Activated CD4-positive, alpha-beta T cell treated with anti-CD3 and anti-CD28 coated beads, Interleukin-2, amount 10 ng/mL, durations not matched to agents 24 days and 14 days (primary cell): ENCODE measurements at regions not wholly inside any gene's neighbourhood (a gene's known extent, or its start where the extent isn't known, plus 50 kb on each side); places are given as distances from the start of the nearest gene placed in this dataset.

Source experiments
- DNase-seq: peaks from one replicate; pipeline ENCODE4 v3.0.0; 2022
- H3K27ac Mint-ChIP-seq: one replicate; pipeline ENCODE4 v1.8.0; 2022; ENCODE audit warnings: mild to moderate bottlenecking, mixed read lengths
- H3K27me3 Mint-ChIP-seq: one replicate; pipeline ENCODE4 v1.8.0; 2022; ENCODE audit warnings: mixed read lengths
- H3K36me3 Mint-ChIP-seq: one replicate; pipeline ENCODE4 v1.8.0; 2022; ENCODE audit warnings: low read depth, mild to moderate bottlenecking, mixed read lengths
- H3K4me1 Mint-ChIP-seq: one replicate; pipeline ENCODE4 v1.8.0; 2021; ENCODE audit warnings: mixed read lengths
- H3K4me3 Mint-ChIP-seq: one replicate; pipeline ENCODE4 v1.8.0; 2022; ENCODE audit warnings: mild to moderate bottlenecking, moderate library complexity, mixed read lengths
- H3K9me3 Mint-ChIP-seq: one replicate; pipeline ENCODE4 v1.8.0; 2021; ENCODE audit warnings: mixed read lengths
- intact Hi-C: fragments of 100-400 bp; cut with micrococcal nuclease; formaldehyde crosslinking; loops from one replicate; pipeline ENCODE4 v1.15.1; 2023

DNA sequence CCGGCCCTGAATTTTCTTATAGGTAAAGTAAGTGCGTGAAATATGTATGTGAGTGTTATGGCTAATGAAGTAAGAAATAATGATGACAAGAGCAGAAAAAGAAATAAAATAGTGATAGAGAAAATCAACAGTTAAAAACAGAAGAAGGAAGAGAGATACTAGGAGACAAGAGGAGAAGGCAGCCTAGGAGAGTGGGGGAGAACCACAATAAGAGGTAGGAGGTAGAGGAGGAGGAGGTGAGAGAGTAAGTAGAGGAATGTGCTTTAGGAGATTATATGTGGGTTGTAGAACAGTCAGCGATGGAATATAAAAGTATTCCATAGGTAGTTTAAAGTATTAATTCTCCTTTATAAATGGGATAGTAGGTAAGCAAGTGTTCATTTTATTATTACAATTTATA lies 861.5 kb upstream of the B3GALT2 start:
- peaks cover 8% of the 10 kb centered on the region for H3K9me3 Mint-ChIP-seq
- no peak overlapping the region for H3K27ac Mint-ChIP-seq
- H3K4me3 Mint-ChIP-seq: no peak overlapping the region
- intact Hi-C loops: no loop called here
- H3K36me3 Mint-ChIP-seq: peaks cover 1% of the 10 kb centered on the region
- DNase-seq: no peak
- no peaks in the 10 kb centered on the region for H3K27me3 Mint-ChIP-seq
- peaks cover 18% of the 10 kb centered on the region for H3K4me1 Mint-ChIP-seq

GRCh38 chr1:194047206-194047605 lies 860.8 kb upstream of the B3GALT2 start:
- peaks cover 11% of the 10 kb centered on the region for H3K4me1 Mint-ChIP-seq
- H3K9me3 Mint-ChIP-seq: peaks cover 8% of the 10 kb centered on the region
- no peak for DNase-seq
- H3K27me3 Mint-ChIP-seq: no peaks in the 10 kb centered on the region
- no peak overlapping the region for H3K27ac Mint-ChIP-seq
- H3K4me3 Mint-ChIP-seq: no peak overlapping the region
- H3K36me3 Mint-ChIP-seq: peaks cover 1% of the 10 kb centered on the region
- intact Hi-C loops: no loop called here

- Mint-ChIP-seq H3K27ac (no peak overlapping the region), H3K4me1 (peaks cover 4% of the 10 kb centered on the region), H3K9me3 (peaks cover 8% of the 10 kb centered on the region), H3K27me3 (no peaks in the 10 kb centered on the region), H3K4me3 (no peak overlapping the region), H3K36me3 (peaks cover 1% of the 10 kb centered on the region)
- intact Hi-C loops: no loop called here
- DNase-seq: no peak
Measured at GRCh38 chr1:194045416-194045815, 859.0 kb upstream of the B3GALT2 start.

- Mint-ChIP-seq H3K36me3 (peaks cover 1% of the 10 kb centered on the region), H3K27ac (no peak overlapping the region), H3K4me3 (no peak overlapping the region), H3K4me1 (peaks cover 4% of the 10 kb centered on the region), H3K27me3 (no peaks in the 10 kb centered on the region), H3K9me3 (peaks cover 8% of the 10 kb centered on the region)
- DNase-seq: no peak
- intact Hi-C loops: no loop called here
Measured at GRCh38 chr1:194044892-194045291, 858.5 kb upstream of the B3GALT2 start.

DNA sequence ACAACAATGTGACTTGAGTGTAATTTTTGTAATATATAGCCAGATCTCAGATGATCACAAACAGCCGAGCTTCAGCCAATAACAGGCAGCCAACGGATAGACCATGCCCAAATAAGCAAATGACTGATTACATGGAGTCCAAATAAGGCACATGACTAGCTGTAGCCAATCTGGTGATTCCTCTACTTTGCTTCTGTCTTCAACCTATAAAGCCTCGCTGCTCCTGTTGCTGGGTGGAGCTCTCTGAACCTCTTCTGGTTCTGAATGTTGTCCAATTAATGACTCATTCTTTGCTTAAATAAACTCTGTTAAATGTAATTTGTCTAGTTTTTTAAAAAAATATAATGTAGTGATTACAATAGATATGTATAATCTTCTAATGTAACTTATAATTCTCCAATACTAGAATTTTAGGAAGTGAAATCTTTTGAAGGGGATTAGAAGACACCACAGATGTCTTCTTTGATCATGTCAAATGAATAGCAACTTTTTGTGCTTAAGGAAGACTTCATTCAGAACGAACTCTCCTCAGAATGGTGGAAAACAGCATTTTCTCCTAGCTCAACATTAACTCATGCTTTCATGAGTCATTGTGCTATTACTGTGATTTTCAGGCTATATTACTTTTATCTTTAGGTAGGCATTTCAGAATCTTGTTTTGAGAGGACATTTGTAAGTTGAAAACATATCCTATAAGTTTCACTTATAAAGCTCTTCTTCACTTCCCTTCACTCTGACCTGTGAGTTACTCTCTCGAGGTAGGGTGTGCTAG lies 857.8 kb upstream of the B3GALT2 start:
- Mint-ChIP-seq H3K9me3 (peaks cover 8% of the 10 kb centered on the region), H3K4me3 (no peak overlapping the region)

GRCh38 chr1:194042736-194043135 lies 856.3 kb upstream of the B3GALT2 start:
- H3K4me3 Mint-ChIP-seq: no peak overlapping the region

More for the DNA sequence above, 857.8 kb upstream of the B3GALT2 start:
- H3K4me1 Mint-ChIP-seq: peaks cover 9% of the 10 kb centered on the region
- intact Hi-C loops: no loop called here
- DNase-seq: no peak
- H3K27me3 Mint-ChIP-seq: no peaks in the 10 kb centered on the region
- H3K36me3 Mint-ChIP-seq: peaks cover 1% of the 10 kb centered on the region
- H3K27ac Mint-ChIP-seq: no peak overlapping the region

GRCh38 chr1:194040496-194040895 lies 854.1 kb upstream of the B3GALT2 start:
- Mint-ChIP-seq H3K27ac (no peak overlapping the region), H3K4me1 (peaks cover 7% of the 10 kb centered on the region), H3K4me3 (no peak overlapping the region), H3K9me3 (peaks cover 4% of the 10 kb centered on the region), H3K27me3 (no peaks in the 10 kb centered on the region), H3K36me3 (no peaks in the 10 kb centered on the region)
- DNase-seq: no peak
- intact Hi-C loops: no loop called here

More at GRCh38 chr1:194042736-194043135, 856.3 kb upstream of the B3GALT2 start:
- intact Hi-C loops: no loop called here
- no peak for DNase-seq
- Mint-ChIP-seq H3K4me1 (peaks cover 9% of the 10 kb centered on the region), H3K27me3 (no peaks in the 10 kb centered on the region), H3K9me3 (peaks cover 8% of the 10 kb centered on the region), H3K27ac (no peak overlapping the region), H3K36me3 (peaks cover 1% of the 10 kb centered on the region)

DNA sequence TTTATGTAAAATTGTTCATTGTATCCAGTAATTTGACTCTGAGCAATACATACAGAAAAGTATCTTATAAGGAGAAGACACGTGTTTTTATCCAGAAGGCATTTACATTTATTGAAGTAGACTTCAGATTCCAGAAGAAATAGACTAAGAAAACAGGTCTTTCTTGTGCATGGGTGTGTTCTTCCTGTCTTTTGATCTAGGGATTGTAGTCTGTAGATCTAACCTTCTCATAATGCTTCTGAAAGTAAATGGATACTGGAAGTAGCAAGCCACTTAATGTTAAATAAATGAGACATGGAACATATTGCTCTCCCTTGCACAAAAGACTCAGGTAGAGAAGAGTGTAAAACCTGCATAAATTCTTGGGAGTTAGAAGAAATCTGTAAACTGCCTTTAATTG lies 853.2 kb upstream of the B3GALT2 start:
- H3K27me3 Mint-ChIP-seq: no peaks in the 10 kb centered on the region
- H3K9me3 Mint-ChIP-seq: peaks cover 1% of the 10 kb centered on the region
- peaks cover 2% of the 10 kb centered on the region for H3K36me3 Mint-ChIP-seq
- intact Hi-C loops: no loop called here
- H3K4me1 Mint-ChIP-seq: peaks cover 7% of the 10 kb centered on the region
- no peak overlapping the region for H3K27ac Mint-ChIP-seq
- H3K4me3 Mint-ChIP-seq: no peak overlapping the region
- no peak for DNase-seq

- intact Hi-C loops: no loop called here
- Mint-ChIP-seq H3K27ac (no peak overlapping the region), H3K4me1 (no peaks in the 10 kb centered on the region), H3K4me3 (no peak overlapping the region), H3K27me3 (no peaks in the 10 kb centered on the region), H3K9me3 (peaks cover 4% of the 10 kb centered on the region), H3K36me3 (peaks cover 2% of the 10 kb centered on the region)
- DNase-seq: no peak
Measured at GRCh38 chr1:194033646-194034045, 847.2 kb upstream of the B3GALT2 start.

DNA sequence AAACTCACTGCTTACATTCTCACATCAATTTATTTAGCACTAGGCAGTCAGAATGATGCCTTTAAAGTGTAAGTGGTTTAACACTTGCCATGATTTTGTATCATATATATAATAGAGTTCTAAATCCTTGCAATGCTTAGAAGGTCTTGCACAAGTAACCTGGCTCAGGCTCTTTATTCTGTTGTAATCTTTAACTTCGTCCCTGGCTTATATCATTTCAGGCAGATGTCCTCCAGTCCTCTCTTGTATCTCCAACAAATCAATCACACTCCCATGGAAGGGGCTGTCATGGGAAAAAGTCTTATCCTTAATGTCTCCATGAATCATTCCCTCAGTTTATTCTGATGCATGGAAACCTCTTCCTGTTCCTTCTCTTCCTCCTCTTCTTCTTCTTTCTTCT lies 841.6 kb upstream of the B3GALT2 start:
- no peaks in the 10 kb centered on the region for H3K4me1 Mint-ChIP-seq
- no peaks in the 10 kb centered on the region for H3K36me3 Mint-ChIP-seq
- DNase-seq: no peak
- H3K27ac Mint-ChIP-seq: no peak overlapping the region
- intact Hi-C loops: no loop called here
- peaks cover 12% of the 10 kb centered on the region for H3K9me3 Mint-ChIP-seq
- H3K27me3 Mint-ChIP-seq: no peaks in the 10 kb centered on the region
- H3K4me3 Mint-ChIP-seq: no peak overlapping the region

GRCh38 chr1:194026422-194026821 lies 840.0 kb upstream of the B3GALT2 start:
- Mint-ChIP-seq H3K9me3 (peaks cover 12% of the 10 kb centered on the region), H3K27ac (no peak overlapping the region), H3K36me3 (no peaks in the 10 kb centered on the region), H3K4me3 (no peak overlapping the region), H3K27me3 (no peaks in the 10 kb centered on the region), H3K4me1 (no peaks in the 10 kb centered on the region)
- intact Hi-C loops: no loop called here
- no peak for DNase-seq

DNA sequence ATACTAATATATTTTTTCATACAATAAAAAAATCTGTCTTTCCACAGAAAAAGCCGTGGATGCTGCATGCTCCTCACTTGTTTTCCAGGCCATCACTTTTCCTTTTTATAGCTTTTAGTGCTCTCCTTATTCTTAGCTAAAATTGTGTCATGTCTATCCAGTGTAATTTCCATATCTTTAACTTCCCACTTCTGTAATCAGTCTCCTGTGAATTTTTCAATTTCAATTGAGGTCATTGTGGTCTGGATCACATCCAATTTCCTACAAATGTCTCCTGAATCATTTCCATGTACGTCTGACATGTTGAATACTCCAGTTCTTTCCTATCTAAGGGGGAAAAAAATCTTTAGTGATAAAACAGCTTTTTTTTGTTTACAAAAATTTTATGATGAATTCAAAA lies 838.2 kb upstream of the B3GALT2 start:
- intact Hi-C loops: no loop called here
- Mint-ChIP-seq H3K9me3 (peaks cover 11% of the 10 kb centered on the region), H3K27ac (no peak overlapping the region), H3K36me3 (no peaks in the 10 kb centered on the region), H3K4me3 (no peak overlapping the region), H3K4me1 (no peaks in the 10 kb centered on the region), H3K27me3 (no peaks in the 10 kb centered on the region)
- DNase-seq: no peak

DNA sequence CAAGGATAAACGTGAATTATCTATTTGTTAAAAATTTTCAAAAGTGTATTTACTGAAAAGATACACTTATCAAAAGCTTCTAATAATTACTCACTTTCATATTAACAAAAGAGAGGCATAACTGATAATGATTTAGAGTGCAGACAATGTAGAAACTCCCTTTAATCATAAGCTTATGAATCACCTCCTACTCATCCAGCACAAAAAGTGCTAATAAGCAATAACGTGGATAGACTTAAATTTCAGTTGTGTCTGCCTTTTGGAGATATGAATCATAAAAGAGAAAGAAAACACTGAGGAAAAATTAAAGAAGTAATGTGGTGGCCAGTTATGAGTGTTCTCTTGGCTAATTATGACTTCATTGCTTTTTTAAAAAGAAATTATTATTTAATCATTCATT lies 827.6 kb upstream of the B3GALT2 start:
- DNase-seq: no peak
- intact Hi-C loops: no loop called here
- no peaks in the 10 kb centered on the region for H3K27me3 Mint-ChIP-seq
- H3K9me3 Mint-ChIP-seq: peaks cover 18% of the 10 kb centered on the region
- no peaks in the 10 kb centered on the region for H3K36me3 Mint-ChIP-seq
- H3K4me3 Mint-ChIP-seq: no peak overlapping the region
- H3K4me1 Mint-ChIP-seq: no peaks in the 10 kb centered on the region
- no peak overlapping the region for H3K27ac Mint-ChIP-seq

DNA sequence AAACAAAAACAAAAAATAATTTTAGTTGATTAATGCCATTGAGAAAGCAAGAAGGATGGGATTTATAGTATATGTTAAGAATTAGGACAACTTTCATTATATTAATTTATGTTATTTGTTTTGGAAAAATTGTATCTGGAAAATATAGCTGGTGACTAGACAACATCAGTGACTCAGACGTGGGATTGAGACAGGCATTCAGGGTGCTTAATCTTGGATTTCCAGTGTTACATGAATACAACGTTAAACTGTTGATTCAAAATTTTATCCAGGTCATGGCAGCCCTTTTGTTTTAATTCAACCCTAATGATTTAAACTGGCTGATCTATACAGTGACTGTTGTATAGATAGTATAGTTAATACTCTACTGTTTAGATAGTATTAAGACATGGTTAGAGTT lies 827.1 kb upstream of the B3GALT2 start:
- intact Hi-C loops: no loop called here
- Mint-ChIP-seq H3K4me1 (no peaks in the 10 kb centered on the region), H3K36me3 (no peaks in the 10 kb centered on the region), H3K4me3 (no peak overlapping the region), H3K27ac (no peak overlapping the region), H3K9me3 (peaks cover 20% of the 10 kb centered on the region), H3K27me3 (no peaks in the 10 kb centered on the region)
- DNase-seq: no peak

DNA sequence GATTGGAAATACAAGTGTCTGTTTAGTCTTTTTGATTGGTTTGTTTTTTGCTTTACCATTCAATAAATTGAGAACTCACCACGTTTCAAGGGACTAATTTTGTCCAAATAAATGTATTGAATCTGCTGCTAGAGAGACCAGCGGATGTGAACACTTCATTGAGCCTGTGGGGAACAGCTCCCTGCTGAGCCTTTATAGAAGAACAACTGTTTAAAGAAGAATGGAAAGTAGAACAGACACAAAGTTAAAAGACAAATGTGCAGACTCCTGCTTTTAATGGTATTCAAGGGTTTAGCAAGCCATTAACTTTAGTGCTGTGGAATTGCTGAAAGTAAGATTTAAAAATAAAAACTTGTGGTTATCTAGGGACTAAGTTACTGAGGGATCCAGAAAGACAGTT lies 817.7 kb upstream of the B3GALT2 start:
- Mint-ChIP-seq H3K4me1 (no peaks in the 10 kb centered on the region), H3K27me3 (no peaks in the 10 kb centered on the region), H3K36me3 (no peaks in the 10 kb centered on the region), H3K9me3 (peaks cover 8% of the 10 kb centered on the region), H3K4me3 (no peak overlapping the region), H3K27ac (no peak overlapping the region)
- intact Hi-C loops: no loop called here
- no peak for DNase-seq
